Nucleus accumbens (tissue), 56 donors: ENCODE measurements at regions not wholly inside any gene's neighbourhood (a gene's known extent, or its start where the extent isn't known, plus 50 kb on each side); places are given as distances from the start of the nearest gene placed in this dataset.
"Not testable (repeated sequence)": the region's sequence is repeated elsewhere in the genome, so short reads cannot be mapped to it uniquely, and the experiment has no call there.

ENCODE experiments used
- DNase-seq, 56 donors: peaks; one replicate each; lab custom pipeline; 2025; lab: John Stamatoyannopoulos, UW

- DNase-seq = no peak
These were observed 345.3 kb upstream of the TNRC6C start for GRCh38 chr17:77613218-77613617.

- no peak for DNase-seq
These were observed 344.9 kb upstream of the TNRC6C start for GRCh38 chr17:77613627-77614026.

GRCh38 chr17:77615703-77616253, 342.7 kb upstream of the TNRC6C start:
- no peak for DNase-seq

- no peak for DNase-seq
These were observed 342.2 kb upstream of the TNRC6C start for GRCh38 chr17:77616254-77616731.

- DNase-seq = no peak
These were observed 341.0 kb upstream of the TNRC6C start for GRCh38 chr17:77617516-77617915.

GRCh38 chr17:77618173-77618572, 340.3 kb upstream of the TNRC6C start:
- DNase-seq = no peak

- no peak for DNase-seq
These were observed 339.8 kb upstream of the TNRC6C start for GRCh38 chr17:77618731-77619130.

GRCh38 chr17:77619326-77619725, 339.2 kb upstream of the TNRC6C start:
- no peak for DNase-seq

- DNase-seq = no peak
These were observed 338.7 kb upstream of the TNRC6C start for GRCh38 chr17:77619851-77620250.

- no peak for DNase-seq
These were observed 338.2 kb upstream of the TNRC6C start for GRCh38 chr17:77620282-77620681.

- not testable (repeated sequence) for DNase-seq
These were observed 336.4 kb upstream of the TNRC6C start for GRCh38 chr17:77622084-77622483.

GRCh38 chr17:77622647-77623046, 335.9 kb upstream of the TNRC6C start:
- no peak for DNase-seq

- DNase-seq = not testable (repeated sequence)
These were observed 335.2 kb upstream of the TNRC6C start for GRCh38 chr17:77623321-77623720.

GRCh38 chr17:77628035-77628434, 330.5 kb upstream of the TNRC6C start:
- no peak for DNase-seq

- DNase-seq = not testable (repeated sequence)
These were observed 329.2 kb upstream of the TNRC6C start for GRCh38 chr17:77629284-77629683.

- DNase-seq = no peak
These were observed 327.2 kb upstream of the TNRC6C start for GRCh38 chr17:77631307-77631706.

GRCh38 chr17:77632619-77633018, 325.9 kb upstream of the TNRC6C start:
- DNase-seq = no peak

- DNase-seq = no peak
These were observed 323.8 kb upstream of the TNRC6C start for GRCh38 chr17:77634710-77635109.

GRCh38 chr17:77635176-77635575, 323.3 kb upstream of the TNRC6C start:
- no peak for DNase-seq

- not testable (repeated sequence) for DNase-seq
These were observed 322.7 kb upstream of the TNRC6C start for GRCh38 chr17:77635785-77636184.

- DNase-seq = peak in 2 of 56 donors; percentile 48 to 59
These were observed 321.4 kb upstream of the TNRC6C start for GRCh38 chr17:77636835-77637817.
